Keratinocyte (primary cell): ENCODE measurements at regions not wholly inside any gene's neighbourhood (a gene's known extent, or its start where the extent isn't known, plus 50 kb on each side); places are given as distances from the start of the nearest gene placed in this dataset.

Source experiments
- EZH2 ChIP-seq: IDR thresholded peaks from one replicate; pipeline ENCODE4 v1.6.1; 2012; ENCODE audit warnings: inconsistent platforms, mild to moderate bottlenecking, low read length, moderate library complexity
- TF ChIP-seq, protein P1 (sequence below), 3 experiments: IDR thresholded peaks in 1 of 3; conservative IDR thresholded peaks in 1 of 3; optimal IDR thresholded peaks in 1 of 3; 2 replicates in 2 of 3; 3 replicates in 1 of 3; pipeline versions ENCODE3 to v1.5.1; 2011; ENCODE audit warnings: low read length in 3 of 3, mild to moderate bottlenecking in 3 of 3, moderate library complexity in 2 of 3, control low read depth in 1 of 3, inconsistent platforms in 1 of 3; ENCODE audit not compliant: insufficient read depth in 2 of 3; ENCODE audit errors: extremely low read depth in 1 of 3

DNA sequence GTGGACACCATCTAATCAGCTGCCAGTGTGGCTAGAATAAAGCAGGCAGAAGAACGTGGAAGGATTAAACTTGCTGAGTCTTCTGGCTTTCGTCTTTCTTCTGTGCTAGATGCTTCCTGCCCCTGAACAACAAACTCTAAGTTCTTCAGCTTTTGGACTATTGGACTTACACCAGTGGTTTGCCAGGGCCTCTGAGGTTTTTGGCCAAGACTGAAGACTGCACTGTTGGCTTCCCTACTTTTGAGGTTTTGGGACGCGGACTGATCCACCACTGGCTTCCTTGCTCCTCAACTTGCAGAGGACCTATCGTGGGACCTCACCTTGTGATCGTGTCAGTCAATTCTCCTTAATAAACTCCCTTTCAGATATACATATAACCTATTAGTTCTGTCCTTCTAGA, 696.1 kb upstream of the NCAM2 start:
- TF ChIP-seq, protein P1, sequence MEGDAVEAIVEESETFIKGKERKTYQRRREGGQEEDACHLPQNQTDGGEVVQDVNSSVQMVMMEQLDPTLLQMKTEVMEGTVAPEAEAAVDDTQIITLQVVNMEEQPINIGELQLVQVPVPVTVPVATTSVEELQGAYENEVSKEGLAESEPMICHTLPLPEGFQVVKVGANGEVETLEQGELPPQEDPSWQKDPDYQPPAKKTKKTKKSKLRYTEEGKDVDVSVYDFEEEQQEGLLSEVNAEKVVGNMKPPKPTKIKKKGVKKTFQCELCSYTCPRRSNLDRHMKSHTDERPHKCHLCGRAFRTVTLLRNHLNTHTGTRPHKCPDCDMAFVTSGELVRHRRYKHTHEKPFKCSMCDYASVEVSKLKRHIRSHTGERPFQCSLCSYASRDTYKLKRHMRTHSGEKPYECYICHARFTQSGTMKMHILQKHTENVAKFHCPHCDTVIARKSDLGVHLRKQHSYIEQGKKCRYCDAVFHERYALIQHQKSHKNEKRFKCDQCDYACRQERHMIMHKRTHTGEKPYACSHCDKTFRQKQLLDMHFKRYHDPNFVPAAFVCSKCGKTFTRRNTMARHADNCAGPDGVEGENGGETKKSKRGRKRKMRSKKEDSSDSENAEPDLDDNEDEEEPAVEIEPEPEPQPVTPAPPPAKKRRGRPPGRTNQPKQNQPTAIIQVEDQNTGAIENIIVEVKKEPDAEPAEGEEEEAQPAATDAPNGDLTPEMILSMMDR (optimal IDR thresholded peaks at IDR 0.05 in 1 of 3, IDR thresholded peaks at IDR 0.05 in 1 of 3, conservative IDR thresholded peaks at IDR 0.05 in 1 of 3; ENCODE audit: extremely low read depth in 1 of 3, insufficient read depth in 2 of 3, low read length in 3 of 3), result no peak
- no peak for TF ChIP-seq EZH2
